CD4-positive, alpha-beta T cell (primary cell): ENCODE measurements at regions not wholly inside any gene's neighbourhood (a gene's known extent, or its start where the extent isn't known, plus 50 kb on each side); places are given as distances from the start of the nearest gene placed in this dataset.
"Not testable (repeated sequence)": the region's sequence is repeated elsewhere in the genome, so short reads cannot be mapped to it uniquely, and the experiment has no call there.

Experiments used
- ATAC-seq: fragments of 200-7000 bp; cut with Tn5 transposase; one replicate; pipeline ENCODE4 v1.10.0; 2022; ENCODE audit warnings: mild to moderate bottlenecking; ENCODE audit not compliant: poor library complexity
- CTCF ChIA-PET: fragments of 350-600 bp; sonication (Branson Sonifier 250); formaldehyde crosslinking; loops from one replicate; lab custom pipeline; 2021; ENCODE audit warnings: antibody characterized with exemption, inconsistent platforms; lab: Charles Lee
- POLR2A ChIA-PET: fragments of 350-600 bp; sonication (Branson Sonifier 250); formaldehyde crosslinking; loops from one replicate; lab custom pipeline; 2021; ENCODE audit warnings: antibody characterized with exemption, inconsistent platforms; lab: Charles Lee
- DNase-seq, 14 experiments: peaks; one replicate each; pipeline ENCODE4 v3.0.0-alpha.2; 2013 to 2020; ENCODE audit warnings: mixed read lengths in 2 of 14
- H3K27ac ChIP-seq, 2 donors: one replicate each; pipeline versions ENCODE4 v1.5.1 to v1.7.0; 2013; ENCODE audit warnings: low read length in 2 of 2, low read depth in 1 of 2, mild to moderate bottlenecking in 1 of 2
- H3K27me3 ChIP-seq, 2 experiments: 1 replicate in 1 of 2; 2 replicates in 1 of 2; pipeline versions ENCODE4 v1.6.1 to v1.7.0; 2013; ENCODE audit warnings: low read length in 2 of 2, control low read depth in 1 of 2, mild to moderate bottlenecking in 1 of 2, moderate library complexity in 1 of 2; ENCODE audit not compliant: insufficient read depth in 2 of 2, control insufficient read depth in 1 of 2
- H3K36me3 ChIP-seq: one replicate; pipeline ENCODE4 v1.6.1; 2013; ENCODE audit warnings: low read length, control low read depth; ENCODE audit not compliant: insufficient read depth
- H3K4me1 ChIP-seq: one replicate; pipeline ENCODE4 v1.6.1; 2013; ENCODE audit warnings: low read length, control low read depth; ENCODE audit not compliant: insufficient read depth
- H3K4me3 ChIP-seq: one replicate; pipeline ENCODE4 v1.5.1; 2013; ENCODE audit warnings: mild to moderate bottlenecking, low read length, moderate library complexity
- H3K9me3 ChIP-seq, 2 experiments: 1 replicate in 1 of 2; 2 replicates in 1 of 2; pipeline versions ENCODE4 v1.6.1 to v1.7.0; 2013; ENCODE audit warnings: low read length in 2 of 2, mild to moderate bottlenecking in 2 of 2, control low read depth in 1 of 2, moderate library complexity in 1 of 2; ENCODE audit not compliant: control insufficient read depth in 1 of 2, insufficient read depth in 1 of 2
- H3K27ac Mint-ChIP-seq: one replicate; pipeline ENCODE4 v1.8.0; 2020; ENCODE audit warnings: mixed read lengths
- H3K27me3 Mint-ChIP-seq: one replicate; pipeline ENCODE4 v1.8.0; 2021; ENCODE audit warnings: mixed read lengths
- H3K36me3 Mint-ChIP-seq: one replicate; pipeline ENCODE4 v1.8.0; 2021; ENCODE audit warnings: low read depth, mixed read lengths
- H3K4me1 Mint-ChIP-seq: one replicate; pipeline ENCODE4 v1.8.0; 2021; ENCODE audit warnings: low read depth, mixed read lengths
- H3K4me3 Mint-ChIP-seq: one replicate; pipeline ENCODE4 v1.8.0; 2020; ENCODE audit warnings: mild to moderate bottlenecking, mixed read lengths
- H3K9me3 Mint-ChIP-seq: one replicate; pipeline ENCODE4 v1.8.0; 2020; ENCODE audit warnings: mixed read lengths
- intact Hi-C, 2 experiments: fragments of 100-400 bp; cut with DNase I in 1 of 2; cut with micrococcal nuclease in 1 of 2; formaldehyde crosslinking; loops; one replicate each; pipeline versions ENCODE4 v1.15.1 to v1.9.0; 2023 to 2025; cut with DNase I, micrococcal nuclease
- TF ChIP-seq, protein P1 (sequence below): fragments of 200-600 bp; IDR thresholded peaks from one replicate; pipeline ENCODE4 v1.8.0; 2022; ENCODE audit warnings: antibody characterized with exemption, mild to moderate bottlenecking

DNA sequence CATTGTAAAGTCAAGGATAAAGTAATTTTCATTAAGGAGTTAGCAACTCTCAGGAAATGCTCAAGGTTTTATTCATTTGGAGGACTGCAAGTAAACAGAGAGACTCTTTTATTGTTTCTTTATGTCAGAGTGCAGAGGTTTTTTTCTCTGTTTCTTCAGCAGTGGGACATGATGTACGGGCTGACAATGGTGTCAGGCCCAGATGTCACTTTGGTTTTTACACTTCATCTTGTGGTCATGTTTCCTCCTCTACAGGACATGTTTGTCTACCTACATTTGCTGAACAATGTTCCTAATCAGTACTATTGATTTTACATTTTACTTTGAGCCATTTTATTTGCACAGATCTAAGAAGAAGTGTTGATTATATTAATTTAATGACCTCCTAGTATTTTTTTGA, 72.8 kb upstream of the PARP8 start:
- H3K36me3 ChIP-seq, result no peaks in the 10 kb centered on the region
- no peak overlapping the region for H3K4me3 ChIP-seq
- ChIA-PET CTCF (no interaction called here), POLR2A (interaction anchor here (1.3 kb wide), 1 partner anchor 41 kb away, joined by 4 read pairs; no protein-coding TSS in a partner anchor)
- peaks cover 64% of the 10 kb centered on the region for H3K4me1 Mint-ChIP-seq
- ATAC-seq (no peak), DNase-seq (peak in 5 of 14 experiments; percentile 6 to 86 (median 59))
- H3K36me3 Mint-ChIP-seq, result no peaks in the 10 kb centered on the region
- H3K27me3 ChIP-seq, result no peaks in the 10 kb centered on the region
- intact Hi-C loops, result loop anchor here in 1 of 2 experiments (5.0 kb wide), 1 partner anchor 74 kb away; the partner anchor contains the start of gene PARP8
- H3K27ac Mint-ChIP-seq, result peak overlapping the region; percentile 69
- H3K9me3 Mint-ChIP-seq, result peaks cover 4% of the 10 kb centered on the region
- TF ChIP-seq, protein P1, sequence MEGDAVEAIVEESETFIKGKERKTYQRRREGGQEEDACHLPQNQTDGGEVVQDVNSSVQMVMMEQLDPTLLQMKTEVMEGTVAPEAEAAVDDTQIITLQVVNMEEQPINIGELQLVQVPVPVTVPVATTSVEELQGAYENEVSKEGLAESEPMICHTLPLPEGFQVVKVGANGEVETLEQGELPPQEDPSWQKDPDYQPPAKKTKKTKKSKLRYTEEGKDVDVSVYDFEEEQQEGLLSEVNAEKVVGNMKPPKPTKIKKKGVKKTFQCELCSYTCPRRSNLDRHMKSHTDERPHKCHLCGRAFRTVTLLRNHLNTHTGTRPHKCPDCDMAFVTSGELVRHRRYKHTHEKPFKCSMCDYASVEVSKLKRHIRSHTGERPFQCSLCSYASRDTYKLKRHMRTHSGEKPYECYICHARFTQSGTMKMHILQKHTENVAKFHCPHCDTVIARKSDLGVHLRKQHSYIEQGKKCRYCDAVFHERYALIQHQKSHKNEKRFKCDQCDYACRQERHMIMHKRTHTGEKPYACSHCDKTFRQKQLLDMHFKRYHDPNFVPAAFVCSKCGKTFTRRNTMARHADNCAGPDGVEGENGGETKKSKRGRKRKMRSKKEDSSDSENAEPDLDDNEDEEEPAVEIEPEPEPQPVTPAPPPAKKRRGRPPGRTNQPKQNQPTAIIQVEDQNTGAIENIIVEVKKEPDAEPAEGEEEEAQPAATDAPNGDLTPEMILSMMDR, result no peak
- H3K9me3 ChIP-seq, result no peaks in the 10 kb centered on the region
- no peak overlapping the region for H3K27ac ChIP-seq
- H3K27me3 Mint-ChIP-seq, result no peaks in the 10 kb centered on the region
- H3K4me3 Mint-ChIP-seq, result peak overlapping the region; percentile 5
- H3K4me1 ChIP-seq, result peaks cover 26% of the 10 kb centered on the region

DNA sequence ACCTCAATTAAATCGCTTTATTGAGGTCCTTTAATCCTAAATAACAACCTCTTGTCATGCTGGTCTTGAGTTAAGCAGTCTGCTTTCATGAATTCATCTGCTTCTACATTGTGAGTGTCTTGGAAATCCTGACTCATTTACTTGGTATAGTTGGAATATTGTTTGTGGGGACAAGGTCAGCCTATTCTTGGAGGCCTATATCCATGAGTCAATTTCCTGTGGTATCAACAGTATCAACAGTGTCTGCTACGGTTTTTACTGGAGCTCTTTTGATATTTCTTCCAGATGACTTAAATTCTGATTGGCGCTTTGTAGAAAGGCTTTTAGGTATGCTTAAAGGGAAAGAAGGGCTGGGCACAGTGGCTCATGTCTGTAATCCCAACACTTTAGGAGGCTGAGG, 71.2 kb upstream of the PARP8 start:
- DNase-seq (no peak), ATAC-seq (no peak)
- Mint-ChIP-seq H3K9me3 (peaks cover 10% of the 10 kb centered on the region), H3K4me1 (peaks cover 55% of the 10 kb centered on the region), H3K36me3 (peaks cover 11% of the 10 kb centered on the region), H3K27ac (peak overlapping the region; percentile 61), H3K4me3 (no peak overlapping the region), H3K27me3 (no peaks in the 10 kb centered on the region)
- Histone ChIP-seq H3K9me3 (no peaks in the 10 kb centered on the region), H3K36me3 (no peaks in the 10 kb centered on the region), H3K27ac (no peak overlapping the region), H3K27me3 (no peaks in the 10 kb centered on the region), H3K4me3 (no peak overlapping the region), H3K4me1 (peaks cover 26% of the 10 kb centered on the region)
- ChIA-PET CTCF (no interaction called here), POLR2A (no interaction called here)
- intact Hi-C loops, result no loop called here
- TF ChIP-seq, protein P1, result no peak

DNA sequence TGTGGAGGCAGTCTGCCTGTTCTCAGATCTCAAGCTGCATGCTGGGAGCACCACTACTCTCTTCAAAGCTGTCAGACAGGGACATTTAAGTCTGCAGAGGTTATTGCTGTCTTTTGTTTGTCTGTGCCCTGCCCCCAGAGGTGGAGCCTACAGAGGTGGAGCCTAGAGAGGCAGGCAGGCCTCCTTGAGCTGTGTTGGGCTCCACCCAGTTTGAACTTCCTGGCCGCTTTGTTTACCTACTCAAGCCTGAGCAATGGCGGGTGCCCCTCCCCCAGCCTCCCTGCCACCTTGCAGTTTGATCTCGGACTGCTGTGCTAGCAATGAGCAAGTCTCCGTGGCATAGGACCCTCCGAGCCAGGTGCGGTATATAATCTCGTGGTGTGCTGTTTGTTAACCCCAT, 64.9 kb upstream of the PARP8 start:
- H3K9me3 Mint-ChIP-seq, H3K27me3 ChIP-seq, H3K27ac ChIP-seq, H3K4me3 ChIP-seq, intact Hi-C loops, H3K9me3 ChIP-seq, H3K36me3 ChIP-seq, POLR2A ChIA-PET, H3K27me3 Mint-ChIP-seq, CTCF ChIA-PET, H3K27ac Mint-ChIP-seq, H3K4me3 Mint-ChIP-seq, H3K4me1 ChIP-seq: not testable (repeated sequence)
- peak in 11 of 14 experiments; percentile 8 to 76 (median 21) for DNase-seq
- peak; percentile 72 for ATAC-seq
- Mint-ChIP-seq H3K36me3 (peaks cover 11% of the 10 kb centered on the region), H3K4me1 (peaks cover 21% of the 10 kb centered on the region)

DNA sequence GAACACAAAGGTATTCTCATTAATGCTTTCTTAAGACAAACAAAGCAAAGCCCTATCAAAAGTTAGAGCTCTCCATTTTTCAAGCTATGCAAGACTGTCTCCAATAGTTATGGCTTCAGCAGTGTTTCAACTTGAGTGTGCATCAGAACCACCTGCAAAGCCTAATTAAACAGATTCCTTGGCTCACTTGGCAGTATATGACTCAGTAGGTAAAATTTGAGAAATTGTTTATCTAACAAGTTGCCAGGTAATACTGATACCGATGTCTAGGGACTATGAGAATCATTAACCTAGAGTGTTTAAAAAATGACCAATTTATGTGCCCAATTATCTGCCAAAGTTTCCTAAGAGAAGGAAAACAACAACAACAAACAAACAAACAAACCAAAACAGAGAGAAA, 60.3 kb upstream of the PARP8 start:
- intact Hi-C loops, result no loop called here
- no peak overlapping the region for H3K27ac Mint-ChIP-seq
- Histone ChIP-seq H3K27me3 (no peaks in the 10 kb centered on the region), H3K4me3 (no peak overlapping the region), H3K36me3 (no peaks in the 10 kb centered on the region), H3K9me3 (peaks cover 0 to 20% of the 10 kb centered on the region in 2 experiments), H3K27ac (no peak overlapping the region), H3K4me1 (peaks cover 9% of the 10 kb centered on the region)
- H3K9me3 Mint-ChIP-seq, result peaks cover 7% of the 10 kb centered on the region
- TF ChIP-seq, protein P1, result no peak
- CTCF ChIA-PET, result no interaction called here
- no peak for DNase-seq
- H3K4me1 Mint-ChIP-seq, result peaks cover 20% of the 10 kb centered on the region
- ATAC-seq, result no peak
- POLR2A ChIA-PET, result no interaction called here
- no peak overlapping the region for H3K4me3 Mint-ChIP-seq
- no peaks in the 10 kb centered on the region for H3K36me3 Mint-ChIP-seq
- no peaks in the 10 kb centered on the region for H3K27me3 Mint-ChIP-seq

DNA sequence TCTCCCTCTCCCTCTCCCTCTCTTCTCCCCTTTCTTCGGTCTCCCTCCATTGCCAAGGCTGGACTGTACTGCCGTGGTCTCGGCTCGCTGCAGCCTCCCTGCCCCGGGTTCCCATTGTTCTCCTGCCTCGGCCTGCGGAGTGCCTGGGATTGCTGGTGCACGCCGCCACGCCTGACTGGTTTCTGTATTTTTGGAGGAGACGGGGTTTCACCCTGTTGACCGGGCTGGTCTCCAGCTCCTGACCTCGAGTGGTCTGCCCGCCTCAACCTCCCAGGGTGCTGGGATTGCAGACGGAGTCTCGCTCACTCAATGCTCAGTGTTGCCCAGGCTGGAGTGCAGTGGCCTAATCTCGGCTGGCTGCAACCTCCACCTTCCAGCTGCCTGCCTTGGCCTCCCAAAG, 59.0 kb upstream of the PARP8 start:
- H3K36me3 ChIP-seq, H3K4me3 Mint-ChIP-seq, H3K27me3 ChIP-seq, POLR2A ChIA-PET, H3K27me3 Mint-ChIP-seq, H3K27ac ChIP-seq, H3K36me3 Mint-ChIP-seq, DNase-seq, H3K4me3 ChIP-seq, H3K27ac Mint-ChIP-seq, CTCF ChIA-PET, H3K4me1 ChIP-seq, intact Hi-C loops, H3K9me3 Mint-ChIP-seq, ATAC-seq: not testable (repeated sequence)
- peaks cover 0 to 13% of the 10 kb centered on the region in 2 experiments for H3K9me3 ChIP-seq
- peaks cover 15% of the 10 kb centered on the region for H3K4me1 Mint-ChIP-seq
